Germinal center (tissue), 1 donor: ENCODE measurements at regions not wholly inside any gene's neighbourhood (a gene's known extent, or its start where the extent isn't known, plus 50 kb on each side); places are given as distances from the start of the nearest gene placed in this dataset.

Experiments
- DNase-seq: peaks from one replicate; pipeline ENCODE4 v3.0.0; 2012; ENCODE audit warnings: mixed read lengths, low spot score

GRCh38 chr9:19998823-19999455, 210.1 kb upstream of the SLC24A2 start:
- no peak for DNase-seq

GRCh38 chr9:19998153-19998552, 209.3 kb upstream of the SLC24A2 start:
- DNase-seq = no peak

- DNase-seq = no peak
Measured at GRCh38 chr9:19995619-19996018, 206.8 kb upstream of the SLC24A2 start.

GRCh38 chr9:19994296-19994695, 205.5 kb upstream of the SLC24A2 start:
- no peak for DNase-seq

GRCh38 chr9:19992556-19992955, 203.7 kb upstream of the SLC24A2 start:
- DNase-seq = no peak

GRCh38 chr9:19989213-19989612, 200.4 kb upstream of the SLC24A2 start:
- no peak for DNase-seq

- no peak for DNase-seq
Measured at GRCh38 chr9:19988281-19988680, 199.4 kb upstream of the SLC24A2 start.

GRCh38 chr9:19985081-19985480, 196.2 kb upstream of the SLC24A2 start:
- DNase-seq = no peak

GRCh38 chr9:19976226-19976625, 187.4 kb upstream of the SLC24A2 start:
- no peak for DNase-seq

GRCh38 chr9:19975499-19975898, 186.7 kb upstream of the SLC24A2 start:
- no peak for DNase-seq

GRCh38 chr9:19969721-19970120, 180.9 kb upstream of the SLC24A2 start:
- DNase-seq = no peak

- no peak for DNase-seq
Measured at GRCh38 chr9:19967888-19968459, 179.1 kb upstream of the SLC24A2 start.

GRCh38 chr9:19967216-19967887, 178.5 kb upstream of the SLC24A2 start:
- DNase-seq = no peak

- DNase-seq = no peak
Measured at GRCh38 chr9:19965336-19965735, 176.5 kb upstream of the SLC24A2 start.

- no peak for DNase-seq
Measured at GRCh38 chr9:19947996-19948395, 159.2 kb upstream of the SLC24A2 start.

- no peak for DNase-seq
Measured at GRCh38 chr9:19946441-19947109, 157.7 kb upstream of the SLC24A2 start.

- DNase-seq = no peak
Measured at GRCh38 chr9:19941874-19942273, 153.0 kb upstream of the SLC24A2 start.

- no peak for DNase-seq
Measured at GRCh38 chr9:19940811-19941535, 152.1 kb upstream of the SLC24A2 start.

GRCh38 chr9:19939734-19940278, 151.0 kb upstream of the SLC24A2 start:
- no peak for DNase-seq

- DNase-seq = no peak
Measured at GRCh38 chr9:19938990-19939733, 150.3 kb upstream of the SLC24A2 start.

- no peak for DNase-seq
Measured at GRCh38 chr9:19937121-19937520, 148.3 kb upstream of the SLC24A2 start.
